NCI-H1417 treated with DMSO at 0.1 percent for 48 hours (cell line): ENCODE measurements at regions not wholly inside any gene's neighbourhood (a gene's known extent, or its start where the extent isn't known, plus 50 kb on each side); places are given as distances from the start of the nearest gene placed in this dataset.

Source experiments
- DNase-seq: peaks from one replicate; lab custom pipeline; 2025; lab: John Stamatoyannopoulos, UW

GRCh38 chr14:62144863-62145262 is 382.6 kb downstream of the SNAPC1 start:
- no peak for DNase-seq

GRCh38 chr14:62146030-62146429 is 383.8 kb downstream of the SNAPC1 start:
- no peak for DNase-seq

GRCh38 chr14:62156052-62156451 is 393.8 kb downstream of the SNAPC1 start:
- no peak for DNase-seq

- DNase-seq: no peak
Observed at GRCh38 chr14:62158779-62159178, 396.6 kb downstream of the SNAPC1 start.

GRCh38 chr14:62159314-62159713 is 397.1 kb downstream of the SNAPC1 start:
- DNase-seq: no peak

- no peak for DNase-seq
Observed at GRCh38 chr14:62162998-62163589, 400.9 kb downstream of the SNAPC1 start.

GRCh38 chr14:62168564-62169155 is 406.4 kb downstream of the SNAPC1 start:
- DNase-seq: no peak

- peak; percentile 63 for DNase-seq
Observed at GRCh38 chr14:62179367-62180018, 417.3 kb downstream of the SNAPC1 start.

GRCh38 chr14:62181591-62181990 is 419.4 kb downstream of the SNAPC1 start:
- no peak for DNase-seq

- DNase-seq: no peak
Observed at GRCh38 chr14:62185078-62185477, 422.9 kb downstream of the SNAPC1 start.

- no peak for DNase-seq
Observed at GRCh38 chr14:62187265-62187664, 425.0 kb downstream of the SNAPC1 start.

- no peak for DNase-seq
Observed at GRCh38 chr14:62189698-62190097, 427.5 kb downstream of the SNAPC1 start.

GRCh38 chr14:62206456-62206855 is 444.2 kb downstream of the SNAPC1 start:
- DNase-seq: no peak

- DNase-seq: no peak
Observed at GRCh38 chr14:62209287-62209899, 447.2 kb downstream of the SNAPC1 start.

GRCh38 chr14:62213516-62213915 is 451.3 kb downstream of the SNAPC1 start:
- no peak for DNase-seq

GRCh38 chr14:62216121-62216520 is 453.9 kb downstream of the SNAPC1 start:
- no peak for DNase-seq

GRCh38 chr14:62234849-62235248 is 472.6 kb downstream of the SNAPC1 start:
- DNase-seq: no peak

GRCh38 chr14:62244221-62244620 is 482.0 kb downstream of the SNAPC1 start:
- no peak for DNase-seq

GRCh38 chr14:62247266-62247665 is 485.0 kb downstream of the SNAPC1 start:
- DNase-seq: no peak

- DNase-seq: no peak
Observed at GRCh38 chr14:62251237-62251636, 489.0 kb downstream of the SNAPC1 start.

- DNase-seq: no peak
Observed at GRCh38 chr14:62253171-62253570, 491.0 kb downstream of the SNAPC1 start.

- DNase-seq: no peak
Observed at GRCh38 chr14:62253911-62254310, 491.7 kb downstream of the SNAPC1 start.

- DNase-seq: no peak
Observed at GRCh38 chr14:62269204-62269603, 507.0 kb downstream of the SNAPC1 start.
